Esophagus squamous epithelium (tissue), 4 donors: ENCODE measurements at regions not wholly inside any gene's neighbourhood (a gene's known extent, or its start where the extent isn't known, plus 50 kb on each side); places are given as distances from the start of the nearest gene placed in this dataset.

ENCODE experiments used
- CTCF ChIP-seq, 6 experiments: fragments of 450-650 bp in 4 of 6; fragments of 200-600 bp in 2 of 6; sonication (generic) in 2 of 6; IDR thresholded peaks; one replicate each; pipeline ENCODE4 v1.5.1; 2016 to 2019; ENCODE audit warnings: antibody characterized with exemption in 6 of 6, mild to moderate bottlenecking in 4 of 6, moderate library complexity in 4 of 6
- POLR2A ChIP-seq, 4 donors: fragments of 450-650 bp; IDR thresholded peaks; one replicate each; pipeline ENCODE4 v1.6.1; 2017; ENCODE audit warnings: antibody characterized with exemption in 4 of 4, mild to moderate bottlenecking in 4 of 4, moderate library complexity in 3 of 4

DNA sequence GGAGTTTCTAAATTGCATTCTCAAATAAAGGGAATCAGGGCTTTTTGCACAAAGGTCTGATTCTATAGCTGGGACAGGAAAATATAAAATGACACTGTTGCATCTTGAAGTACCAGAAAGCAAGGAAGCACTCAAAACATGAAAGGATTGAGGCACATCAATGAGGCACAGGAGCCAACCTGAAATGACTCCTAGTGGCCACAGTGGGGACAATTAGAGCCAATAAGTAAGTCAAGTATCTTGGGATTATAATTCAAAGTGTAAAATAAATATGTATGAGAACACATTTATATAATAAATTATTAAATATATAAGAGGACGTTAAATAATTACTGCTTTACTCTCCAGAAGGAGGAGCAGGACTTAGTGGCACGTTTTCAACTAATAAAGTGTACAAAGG lies 1259.5 kb upstream of the CDH2 start:
- TF ChIP-seq POLR2A (IDR thresholded peaks at IDR 0.05) (no peak), CTCF (IDR thresholded peaks at IDR 0.05) (no peak)
